GM19328 (cell line): ENCODE measurements at regions not wholly inside any gene's neighbourhood (a gene's known extent, or its start where the extent isn't known, plus 50 kb on each side); places are given as distances from the start of the nearest gene placed in this dataset.

ENCODE experiments used
- ATAC-seq: cut with Tn5 transposase; IDR thresholded peaks from one replicate; pipeline ENCODE4 v1.9.1; 2021; ENCODE audit warnings: mild to moderate bottlenecking, moderate library complexity; ENCODE audit not compliant: unreplicated experiment

DNA sequence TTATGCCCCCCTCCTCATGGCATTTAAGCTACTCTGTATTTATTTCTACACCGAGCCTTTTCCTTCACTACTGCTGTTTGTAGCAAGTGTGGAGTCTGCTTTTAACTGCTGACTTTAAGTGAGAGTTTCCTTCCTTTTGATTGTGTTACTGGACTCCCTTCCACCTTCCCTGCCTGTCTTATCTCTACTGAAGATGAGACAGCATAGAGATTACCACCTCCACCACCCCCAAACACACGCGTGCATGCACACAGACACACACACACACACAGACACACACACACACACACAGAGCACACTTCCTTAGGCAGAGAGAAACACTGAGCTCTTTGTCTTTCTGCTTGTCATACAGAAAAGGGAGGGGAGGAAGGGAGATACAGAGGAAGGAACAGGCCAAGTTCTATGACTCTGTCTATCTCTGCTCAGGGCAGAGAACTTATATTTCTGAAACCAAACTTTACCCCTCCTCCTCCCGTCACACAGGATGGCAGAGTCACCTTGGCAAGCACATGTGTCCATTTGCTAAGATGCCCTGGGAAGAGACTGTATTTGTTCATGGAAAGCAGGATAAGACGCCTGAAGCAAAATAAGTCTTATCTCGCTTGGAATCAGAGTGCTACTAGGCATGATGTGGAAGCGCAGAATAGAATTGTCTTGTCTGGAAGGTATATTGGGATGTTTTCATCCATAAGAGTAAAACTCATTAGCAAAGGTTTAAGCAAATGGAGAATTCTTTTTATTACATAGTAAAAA is 81.8 kb upstream of the CAV2 start:
- ATAC-seq = no peak

- no peak for ATAC-seq
Measured at GRCh38 chr7:116418524-116418923, 81.0 kb upstream of the CAV2 start.

DNA sequence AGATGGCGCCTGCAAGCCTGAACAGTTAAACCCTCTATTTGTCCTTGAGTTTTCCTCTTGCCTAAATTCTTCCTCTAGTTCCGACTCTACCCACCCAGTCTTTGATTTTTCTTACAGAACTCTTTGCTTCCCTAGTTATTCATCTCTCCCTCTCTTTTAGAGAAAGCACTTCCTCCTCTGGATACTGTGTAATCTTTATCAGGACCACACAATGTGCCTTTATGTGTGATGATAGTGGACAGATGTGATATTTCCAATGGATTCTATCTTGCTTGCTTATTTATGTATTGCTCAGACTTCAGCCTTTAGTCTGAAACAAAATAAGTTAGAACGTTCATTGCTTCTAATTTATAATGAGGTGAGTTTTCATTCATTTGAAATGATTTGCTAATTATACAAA is 79.5 kb upstream of the CAV2 start:
- ATAC-seq = no peak

GRCh38 chr7:116421298-116421697 is 78.2 kb upstream of the CAV2 start:
- ATAC-seq = no peak

DNA sequence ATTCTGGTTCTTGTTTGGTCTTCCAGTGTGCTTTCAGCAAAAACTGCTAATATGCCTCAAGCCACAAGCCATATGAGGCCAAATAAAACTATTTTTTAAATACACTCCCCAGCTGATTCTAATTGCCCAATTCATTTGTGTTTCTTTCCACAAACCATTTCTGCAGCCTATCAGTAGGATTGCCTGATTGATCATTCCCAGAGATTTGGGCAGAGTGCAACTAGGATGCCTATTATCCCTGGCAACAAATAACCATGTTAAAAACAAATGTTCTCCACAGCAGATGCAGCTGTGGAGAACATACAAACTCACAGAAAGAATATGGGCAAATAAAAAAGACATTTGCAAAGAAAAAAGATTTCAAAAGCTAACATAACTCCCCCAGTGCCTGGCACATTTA is 76.9 kb upstream of the CAV2 start:
- ATAC-seq = no peak

DNA sequence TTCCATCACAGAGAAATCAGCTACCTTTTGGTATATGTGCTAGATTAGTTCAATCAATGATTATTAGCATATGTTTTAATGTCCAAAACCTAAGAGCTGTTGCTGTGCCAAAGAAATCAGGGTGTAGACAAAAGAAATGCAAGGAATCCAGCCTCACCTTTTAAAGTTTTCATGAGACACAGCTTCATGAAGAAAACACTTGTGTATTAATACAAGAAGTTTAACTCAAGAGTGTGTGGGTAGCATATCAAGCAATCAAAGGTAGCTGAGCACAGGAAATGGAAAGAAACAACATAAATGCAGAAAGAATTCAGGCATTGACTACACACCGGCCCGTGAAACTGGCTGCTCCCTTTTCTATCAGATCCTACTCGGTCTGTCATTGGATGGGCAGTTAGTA is 76.0 kb upstream of the CAV2 start:
- ATAC-seq = no peak

DNA sequence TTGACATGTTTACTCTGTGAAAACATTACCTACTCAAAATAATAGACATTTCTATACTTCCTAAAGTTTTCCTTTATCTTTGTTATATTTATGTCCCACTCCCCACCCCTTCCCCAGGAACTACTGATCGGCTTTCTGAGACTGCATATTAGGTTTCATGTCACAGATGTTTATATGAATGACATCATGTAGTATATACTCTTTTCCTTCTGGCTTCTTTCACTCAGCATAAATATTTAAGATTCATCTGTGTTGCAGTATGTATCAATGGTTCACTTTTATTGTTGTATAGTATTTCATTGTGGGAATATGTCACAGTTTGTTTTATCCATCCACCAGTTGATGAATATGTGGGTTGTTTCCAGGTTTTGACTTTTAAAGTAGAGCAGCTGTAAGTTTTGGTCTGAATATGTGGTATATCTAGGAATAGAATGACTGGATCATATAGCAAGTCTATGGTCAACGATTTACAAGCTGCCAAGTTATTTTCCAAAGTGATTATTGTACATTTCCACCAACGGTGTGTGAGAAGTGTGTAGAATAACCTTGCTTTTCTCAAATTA is 73.8 kb upstream of the CAV2 start:
- no peak for ATAC-seq

DNA sequence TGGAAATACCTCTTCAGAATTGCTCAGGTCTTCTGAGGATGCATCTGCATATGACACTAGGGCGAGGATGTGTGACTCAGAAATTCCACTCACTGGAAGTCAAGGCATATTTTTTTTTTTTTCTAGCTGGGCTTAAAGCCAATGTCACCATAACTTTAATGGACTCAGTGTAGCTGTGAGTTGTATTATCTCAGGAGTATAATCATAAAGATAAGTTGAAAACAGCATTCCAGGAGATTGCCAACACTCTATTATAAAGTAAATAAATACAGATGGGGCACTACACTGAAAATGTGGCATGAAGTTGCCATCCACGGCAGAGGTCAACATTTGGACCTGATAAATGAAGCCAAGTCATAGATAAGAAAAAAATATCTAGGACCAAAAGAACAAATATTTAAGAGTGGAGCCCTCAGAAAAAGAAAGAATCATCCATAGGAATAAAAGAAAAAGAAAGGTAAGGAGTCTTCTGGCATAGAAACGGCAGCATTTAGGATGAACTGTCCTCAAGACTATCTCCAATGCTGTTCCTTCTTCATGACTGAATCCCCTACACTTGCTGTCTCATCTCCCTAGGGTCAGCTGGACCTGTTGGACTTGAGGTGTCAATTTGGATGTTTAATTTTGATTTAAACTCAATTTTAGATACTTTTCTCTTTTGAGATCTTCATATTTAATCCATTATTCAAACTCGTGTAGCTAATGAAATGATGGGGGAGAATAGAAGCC is 72.9 kb upstream of the CAV2 start:
- no peak for ATAC-seq

DNA sequence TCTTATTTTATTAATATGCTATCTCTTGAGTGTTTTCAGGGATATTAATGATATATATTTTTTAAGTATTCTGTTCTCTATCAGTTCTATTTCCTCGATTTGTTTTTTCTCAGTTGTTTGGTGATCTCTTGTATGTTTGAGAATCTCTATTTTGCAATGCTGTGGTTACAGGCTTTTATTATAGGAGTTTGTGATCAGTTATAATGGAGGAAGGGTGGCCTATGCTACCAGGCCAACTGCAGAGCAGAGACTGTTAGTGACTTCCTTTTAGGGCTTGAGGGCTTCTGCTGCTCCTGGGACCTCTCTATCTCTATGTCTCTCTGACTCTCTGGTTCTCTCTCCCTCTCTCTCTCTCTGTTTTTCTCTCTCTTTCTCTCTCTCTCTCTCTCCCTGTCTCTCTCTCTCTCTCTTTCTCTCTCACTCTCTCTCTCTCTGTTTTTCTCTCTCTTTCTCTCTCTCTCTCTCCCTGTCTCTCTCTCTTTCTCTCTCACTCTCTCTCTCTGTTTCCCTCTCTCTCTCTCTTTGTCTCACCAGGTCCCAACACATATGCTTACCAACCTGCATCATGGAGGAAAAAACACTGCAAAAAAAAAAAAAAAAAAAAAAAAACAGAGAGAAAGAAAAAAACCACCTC is 69.4 kb upstream of the CAV2 start:
- ATAC-seq = no peak

DNA sequence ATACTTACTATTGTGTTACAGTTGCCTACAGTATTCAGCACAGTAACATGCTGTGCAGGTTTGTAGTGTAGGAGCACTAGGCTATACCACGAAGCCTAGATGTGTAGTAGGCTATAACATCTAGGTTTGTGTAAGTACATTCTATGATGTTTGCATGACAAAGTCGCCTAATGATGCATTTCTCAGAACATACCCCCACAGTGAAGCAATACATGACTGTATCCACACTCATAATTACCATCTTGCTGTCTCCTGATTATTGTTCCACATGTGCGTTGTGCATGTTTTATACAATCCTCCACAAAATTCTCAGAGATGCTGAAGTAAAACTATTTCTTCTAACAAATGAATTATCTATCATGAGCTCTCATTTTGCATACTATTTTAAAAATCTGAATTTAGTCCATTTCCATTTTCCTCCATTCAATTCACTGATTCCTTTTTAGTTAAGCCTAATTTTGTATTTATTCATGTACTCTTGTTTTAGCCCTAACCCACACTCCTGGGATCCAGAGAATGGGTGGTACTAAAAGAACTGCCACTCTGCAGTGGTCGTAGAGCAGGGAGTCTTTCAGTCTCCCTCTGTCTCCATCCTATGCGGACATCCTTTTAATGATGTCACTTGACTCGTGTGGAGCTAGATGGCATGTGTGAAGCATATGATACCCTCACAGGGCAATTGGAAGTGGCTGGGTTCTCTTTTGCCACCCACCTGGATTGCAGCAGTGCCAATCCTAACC is 67.6 kb upstream of the CAV2 start:
- ATAC-seq = no peak

- ATAC-seq = no peak
Measured at GRCh38 chr7:116432527-116432916, 67.0 kb upstream of the CAV2 start.

- ATAC-seq = no peak
Measured at GRCh38 chr7:116433246-116433645, 66.3 kb upstream of the CAV2 start.

- no peak for ATAC-seq
Measured at GRCh38 chr7:116434820-116435341, 64.7 kb upstream of the CAV2 start.

GRCh38 chr7:116436305-116436826 is 63.2 kb upstream of the CAV2 start:
- no peak for ATAC-seq

DNA sequence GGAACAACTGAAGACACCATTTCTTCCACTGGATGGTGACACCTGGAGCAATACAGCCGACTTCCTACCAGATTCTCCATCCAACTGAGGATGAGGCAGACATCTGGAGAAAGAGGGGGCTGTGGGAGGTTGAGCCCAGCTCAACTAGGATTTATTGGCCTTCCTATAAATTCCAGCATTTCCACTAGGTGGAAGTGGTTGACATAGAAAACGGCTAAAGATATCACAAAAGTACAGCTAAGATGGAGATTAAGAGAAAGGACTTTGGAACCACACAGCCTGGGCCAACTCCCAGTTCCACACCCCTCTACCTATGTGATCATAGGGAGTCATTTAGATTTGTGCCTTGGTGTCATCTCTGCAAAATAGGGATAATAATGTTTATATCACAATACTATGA is 61.3 kb upstream of the CAV2 start:
- no peak for ATAC-seq

- no peak for ATAC-seq
Measured at GRCh38 chr7:116439005-116439404, 60.5 kb upstream of the CAV2 start.

DNA sequence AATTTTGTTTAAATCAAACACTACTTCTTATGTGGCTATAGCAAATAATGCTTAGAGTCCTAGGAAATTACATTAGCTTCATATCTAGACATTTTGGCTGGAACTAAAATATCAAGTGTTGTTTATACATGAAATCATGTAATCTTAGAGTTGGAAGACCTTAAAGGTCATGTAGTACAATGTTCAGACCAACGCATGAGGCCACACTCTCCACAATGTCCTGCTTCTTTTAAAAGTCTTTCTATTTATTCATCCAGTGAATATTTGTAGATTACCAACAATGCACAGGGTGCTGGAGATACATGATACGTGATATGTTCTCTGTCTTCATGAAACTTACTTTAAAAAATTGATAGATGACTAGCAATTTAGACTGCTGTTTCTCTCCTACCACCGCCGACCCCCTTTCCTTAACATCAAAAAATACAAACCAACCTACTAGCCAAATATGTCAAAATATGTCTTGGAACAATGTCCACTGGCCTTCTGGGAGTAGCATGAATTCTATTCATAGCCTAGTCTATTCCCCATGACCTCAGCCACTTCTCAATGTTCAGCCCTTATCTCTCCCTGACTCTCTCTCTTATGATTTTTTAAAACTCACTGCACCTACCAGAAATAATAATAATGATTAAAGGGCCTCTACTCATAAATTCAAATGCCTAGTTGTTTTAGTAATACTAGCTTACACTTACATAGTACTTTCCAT is 59.5 kb upstream of the CAV2 start:
- ATAC-seq = no peak

- no peak for ATAC-seq
Measured at GRCh38 chr7:116441534-116441933, 58.0 kb upstream of the CAV2 start.

- no peak for ATAC-seq
Measured at GRCh38 chr7:116443101-116443523, 56.4 kb upstream of the CAV2 start.

GRCh38 chr7:116443646-116444045 is 55.9 kb upstream of the CAV2 start:
- no peak for ATAC-seq
